ENCODE measurements at regions not wholly inside any gene's neighbourhood (a gene's known extent, or its start where the extent isn't known, plus 50 kb on each side); places are given as distances from the start of the nearest gene placed in this dataset.
"Not testable (repeated sequence)": the region's sequence is repeated elsewhere in the genome, so short reads cannot be mapped to it uniquely, and the experiment has no call there.

DNA sequence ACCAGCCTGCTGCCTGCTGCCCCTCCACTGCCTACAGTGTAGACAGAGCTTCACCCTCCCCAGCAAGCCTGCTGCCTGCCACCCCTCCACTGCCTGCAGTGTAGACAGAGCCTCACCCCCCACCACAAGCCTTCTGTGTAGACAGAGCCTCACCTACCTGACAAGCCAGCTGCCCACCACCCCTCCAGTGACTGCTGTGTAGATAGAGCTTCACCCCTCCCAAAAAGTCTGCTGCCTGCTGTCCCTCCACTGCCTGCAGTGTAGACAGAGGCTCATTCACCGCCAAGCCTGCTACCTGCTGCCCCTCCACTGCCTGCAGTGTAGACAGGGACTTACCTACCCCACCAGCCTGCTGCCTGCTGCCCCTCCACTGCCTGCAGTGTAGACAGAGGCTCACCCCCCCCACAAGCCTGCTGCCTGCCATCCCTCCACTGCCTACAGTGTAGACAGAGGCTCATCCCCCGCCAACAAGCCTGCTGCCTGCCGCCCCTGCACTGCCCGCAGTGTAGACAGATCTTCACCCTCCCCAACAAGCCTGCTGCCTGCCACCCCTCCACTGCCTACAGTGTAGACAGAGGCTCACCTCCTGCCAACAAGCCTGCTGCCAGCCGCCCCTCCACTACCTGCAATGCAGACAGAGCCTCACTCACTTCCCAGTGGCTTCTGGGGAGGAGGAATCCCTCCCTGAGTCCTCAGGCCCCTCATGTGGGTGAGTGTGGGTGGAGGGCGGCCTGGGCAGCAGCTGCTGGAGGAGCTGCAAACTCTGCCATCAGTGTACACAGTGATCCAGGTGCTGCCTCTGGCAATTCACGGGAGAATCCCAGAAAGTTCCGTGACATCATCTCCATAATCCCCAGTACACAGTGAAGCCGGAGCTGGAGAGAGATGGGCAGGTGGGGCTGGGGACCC is 140.9 kb downstream of the DLL1 start:
- no peak for DNase-seq
- H3K36me3 ChIP-seq, result no peaks in the 10 kb centered on the region
- H3K4me3 ChIP-seq, result no peak overlapping the region
- H3K27ac ChIP-seq, result no peak overlapping the region
- intact Hi-C loops (cut with DNase I; ENCODE audit: low total_unique reads), result no loop called here
- TF ChIP-seq POLR2A (IDR thresholded peaks at IDR 0.05), result no peak
- no peaks in the 10 kb centered on the region for H3K9me3 ChIP-seq
- H3K27me3 ChIP-seq, result no peaks in the 10 kb centered on the region
- H3K4me1 ChIP-seq, result peaks cover 0 to 5% of the 10 kb centered on the region in 2 donors

DNA sequence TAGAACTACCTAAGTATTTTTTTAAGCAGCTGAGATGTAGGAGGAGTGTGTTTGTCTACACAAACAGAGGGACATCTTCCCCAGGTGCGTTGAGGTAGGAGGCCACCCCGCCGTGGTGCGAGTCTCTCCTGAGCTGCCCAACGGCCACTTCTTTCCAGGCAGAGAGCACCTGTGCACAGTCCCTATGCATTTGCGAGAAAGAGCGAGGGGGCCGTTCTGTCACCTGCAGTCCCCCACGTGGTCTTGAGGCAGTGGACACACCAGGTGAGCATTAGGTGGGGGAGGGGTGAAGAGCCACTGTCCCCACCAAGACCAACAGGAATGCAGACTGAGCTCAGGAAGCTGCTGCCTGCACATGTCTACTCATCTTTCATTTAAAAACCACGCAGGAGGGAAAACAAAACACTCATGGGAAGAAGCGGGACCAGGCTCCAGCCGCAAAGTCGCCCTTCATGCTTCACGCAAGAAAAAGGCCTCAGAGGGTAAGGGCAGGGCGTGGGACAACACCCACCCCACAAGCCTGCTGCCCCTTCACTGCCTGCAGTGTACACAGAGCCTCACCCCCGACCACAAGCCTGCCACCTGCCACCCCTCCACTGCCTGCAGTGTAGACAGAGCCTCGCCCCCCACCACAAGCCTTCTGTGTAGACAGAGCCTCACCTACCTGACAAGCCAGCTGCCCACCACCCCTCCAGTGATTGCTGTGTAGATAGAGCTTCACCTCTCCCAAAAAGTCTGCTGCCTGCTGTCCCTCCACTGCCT is 142.0 kb downstream of the DLL1 start:
- peaks cover 0 to 5% of the 10 kb centered on the region in 2 donors for H3K4me1 ChIP-seq
- TF ChIP-seq POLR2A (IDR thresholded peaks at IDR 0.05), result no peak
- TF ChIP-seq, protein P1, sequence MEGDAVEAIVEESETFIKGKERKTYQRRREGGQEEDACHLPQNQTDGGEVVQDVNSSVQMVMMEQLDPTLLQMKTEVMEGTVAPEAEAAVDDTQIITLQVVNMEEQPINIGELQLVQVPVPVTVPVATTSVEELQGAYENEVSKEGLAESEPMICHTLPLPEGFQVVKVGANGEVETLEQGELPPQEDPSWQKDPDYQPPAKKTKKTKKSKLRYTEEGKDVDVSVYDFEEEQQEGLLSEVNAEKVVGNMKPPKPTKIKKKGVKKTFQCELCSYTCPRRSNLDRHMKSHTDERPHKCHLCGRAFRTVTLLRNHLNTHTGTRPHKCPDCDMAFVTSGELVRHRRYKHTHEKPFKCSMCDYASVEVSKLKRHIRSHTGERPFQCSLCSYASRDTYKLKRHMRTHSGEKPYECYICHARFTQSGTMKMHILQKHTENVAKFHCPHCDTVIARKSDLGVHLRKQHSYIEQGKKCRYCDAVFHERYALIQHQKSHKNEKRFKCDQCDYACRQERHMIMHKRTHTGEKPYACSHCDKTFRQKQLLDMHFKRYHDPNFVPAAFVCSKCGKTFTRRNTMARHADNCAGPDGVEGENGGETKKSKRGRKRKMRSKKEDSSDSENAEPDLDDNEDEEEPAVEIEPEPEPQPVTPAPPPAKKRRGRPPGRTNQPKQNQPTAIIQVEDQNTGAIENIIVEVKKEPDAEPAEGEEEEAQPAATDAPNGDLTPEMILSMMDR (IDR thresholded peaks at IDR 0.05), result no peak
- no peak for DNase-seq
- no peak overlapping the region for H3K27ac ChIP-seq
- H3K4me3 ChIP-seq, result no peak overlapping the region
- H3K36me3 ChIP-seq, result no peaks in the 10 kb centered on the region
- intact Hi-C loops (cut with DNase I; ENCODE audit: low total_unique reads), result no loop called here
- H3K27me3 ChIP-seq, result no peaks in the 10 kb centered on the region
- H3K9me3 ChIP-seq, result no peaks in the 10 kb centered on the region

DNA sequence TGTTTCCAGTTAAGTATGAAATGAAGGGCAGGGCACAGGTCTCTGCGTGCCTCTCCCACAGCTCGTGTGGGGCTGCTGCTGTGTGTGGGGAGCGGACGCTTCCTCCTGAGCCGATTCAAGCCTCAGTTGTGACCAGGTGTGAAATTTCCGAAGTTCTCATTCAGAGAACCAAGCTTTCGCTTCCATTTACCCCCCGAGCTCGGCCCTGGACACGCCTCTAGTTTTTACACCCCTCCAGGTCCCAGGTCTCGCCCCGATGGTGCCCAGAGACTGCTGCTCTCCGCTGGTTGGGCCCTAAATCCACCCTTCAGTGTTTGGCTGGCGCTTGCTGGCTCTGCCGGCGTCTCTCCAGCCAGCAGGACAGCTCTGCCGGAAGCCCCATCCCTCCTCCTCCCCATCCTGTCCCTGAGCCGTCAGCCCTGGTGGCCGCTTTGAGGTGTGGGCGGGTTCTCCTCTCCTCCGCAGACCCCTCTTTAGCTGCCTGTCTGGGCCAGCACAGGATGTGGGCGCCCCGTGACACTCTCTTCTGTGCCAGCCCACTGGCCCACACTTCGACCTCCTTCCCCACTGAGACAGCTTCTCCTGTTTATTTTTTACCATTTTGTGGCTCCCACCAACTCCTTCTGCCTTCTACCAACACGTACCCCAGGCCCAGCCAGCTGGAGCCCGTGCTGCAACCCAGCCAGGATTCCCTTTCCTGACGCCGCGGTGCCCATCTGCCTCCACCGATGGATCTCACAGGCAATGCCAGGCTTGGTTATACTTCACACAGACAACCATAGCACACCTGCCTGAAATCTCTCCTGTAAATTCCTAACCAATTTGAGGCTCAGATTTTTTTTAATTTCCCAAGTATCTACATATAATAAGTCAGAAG is 142.8 kb downstream of the DLL1 start:
- intact Hi-C loops (cut with DNase I; ENCODE audit: low total_unique reads), result no loop called here
- Histone ChIP-seq H3K27me3 (no peaks in the 10 kb centered on the region), H3K27ac (no peak overlapping the region), H3K4me1 (peaks cover 0 to 5% of the 10 kb centered on the region in 2 donors), H3K4me3 (no peak overlapping the region), H3K36me3 (no peaks in the 10 kb centered on the region), H3K9me3 (no peaks in the 10 kb centered on the region)
- no peak for DNase-seq
- TF ChIP-seq, protein P1 (IDR thresholded peaks at IDR 0.05), result no peak
- no peak for TF ChIP-seq POLR2A (IDR thresholded peaks at IDR 0.05)

DNA sequence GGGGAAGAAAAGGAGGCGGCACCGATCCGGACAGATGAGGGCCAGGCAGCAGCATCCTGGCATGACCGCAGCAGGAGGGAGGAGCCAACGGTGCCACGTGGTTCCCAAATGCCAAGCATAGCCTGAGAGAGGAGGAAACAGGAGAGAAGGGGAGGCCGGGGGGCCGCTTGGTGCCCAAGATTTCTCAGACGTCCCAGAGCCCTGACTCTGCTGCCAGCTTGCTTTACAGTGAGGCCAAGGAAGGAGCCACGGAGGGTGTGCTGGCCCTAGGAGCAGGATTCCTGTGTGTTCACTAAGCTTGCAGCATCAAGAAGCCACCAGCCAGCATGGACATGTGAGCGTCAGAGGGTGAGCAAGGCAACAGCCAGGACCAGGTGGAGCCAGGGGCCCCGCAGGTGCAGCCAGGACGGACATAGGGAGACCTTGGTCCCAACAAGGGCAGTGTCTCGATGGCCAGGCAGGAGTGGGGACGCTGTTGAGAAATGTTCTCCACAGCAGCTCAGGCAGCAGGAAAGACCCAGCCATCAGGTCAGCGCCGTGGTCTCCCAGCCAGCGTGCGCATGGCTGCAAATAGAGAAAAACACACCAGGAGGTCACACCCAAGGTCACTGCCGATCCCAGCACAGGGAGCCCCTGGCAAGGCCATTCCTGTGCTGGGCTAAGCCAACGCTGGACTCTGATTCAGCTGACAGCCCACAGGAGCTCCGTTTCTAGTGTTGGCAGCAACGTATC is 143.7 kb downstream of the DLL1 start:
- H3K36me3 ChIP-seq, result no peaks in the 10 kb centered on the region
- H3K27ac ChIP-seq, result no peak overlapping the region
- TF ChIP-seq, protein P1 (IDR thresholded peaks at IDR 0.05), result no peak
- TF ChIP-seq POLR2A (IDR thresholded peaks at IDR 0.05), result no peak
- DNase-seq, result no peak
- intact Hi-C loops (cut with DNase I; ENCODE audit: low total_unique reads), result no loop called here
- H3K27me3 ChIP-seq, result no peaks in the 10 kb centered on the region
- H3K9me3 ChIP-seq, result no peaks in the 10 kb centered on the region
- peaks cover 0 to 5% of the 10 kb centered on the region in 2 donors for H3K4me1 ChIP-seq
- H3K4me3 ChIP-seq, result no peak overlapping the region

DNA sequence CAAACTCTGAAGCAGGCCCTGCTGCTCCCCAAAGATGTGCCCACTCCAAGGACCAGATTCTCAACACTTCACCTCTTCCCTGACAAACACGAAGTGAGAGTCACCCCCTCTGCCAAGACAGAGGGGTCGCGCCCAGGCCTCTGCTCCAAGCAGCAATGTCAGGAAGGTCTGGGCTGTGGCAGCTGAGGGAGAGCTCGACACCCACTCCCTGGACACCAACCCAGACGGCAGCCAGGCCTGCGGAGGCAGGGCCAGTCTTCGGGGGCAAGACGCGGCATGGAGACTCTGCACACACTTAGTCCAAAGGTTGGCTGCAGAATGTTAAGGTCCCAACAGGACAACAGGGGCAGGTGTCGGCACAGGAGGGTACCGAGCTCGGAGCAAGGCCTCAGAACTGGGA is 144.2 kb downstream of the DLL1 start:
- H3K27ac ChIP-seq, result no peak overlapping the region
- H3K4me3 ChIP-seq, result no peak overlapping the region
- TF ChIP-seq POLR2A (IDR thresholded peaks at IDR 0.05), result no peak
- TF ChIP-seq, protein P1 (IDR thresholded peaks at IDR 0.05), result no peak
- H3K4me1 ChIP-seq, result peaks cover 0 to 5% of the 10 kb centered on the region in 2 donors
- no peaks in the 10 kb centered on the region for H3K36me3 ChIP-seq
- no peak for DNase-seq
- intact Hi-C loops (cut with DNase I; ENCODE audit: low total_unique reads), result no loop called here
- no peaks in the 10 kb centered on the region for H3K9me3 ChIP-seq
- no peaks in the 10 kb centered on the region for H3K27me3 ChIP-seq

DNA sequence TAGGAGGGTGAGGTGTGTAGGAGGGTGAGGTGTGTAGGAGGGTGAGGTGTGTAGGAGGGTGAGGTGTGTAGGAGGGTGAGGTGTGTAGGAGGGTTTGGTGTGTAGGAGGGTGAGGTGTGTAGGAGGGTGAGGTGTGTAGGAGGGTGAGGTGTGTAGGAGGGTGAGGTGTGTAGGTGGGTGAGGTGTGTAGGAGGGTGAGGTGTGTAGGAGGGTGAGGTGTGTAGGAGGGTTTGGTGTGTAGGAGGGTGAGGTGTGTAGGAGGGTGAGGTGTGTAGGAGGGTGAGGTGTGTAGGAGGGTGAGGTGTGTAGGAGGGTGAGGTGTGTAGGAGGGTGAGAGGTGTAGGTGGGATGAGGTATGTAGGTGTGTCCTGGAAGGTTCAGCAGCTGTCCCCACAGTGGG is 144.7 kb downstream of the DLL1 start:
- DNase-seq; H3K4me3 ChIP-seq; H3K9me3 ChIP-seq; H3K27me3 ChIP-seq; intact Hi-C loops (cut with DNase I; ENCODE audit: low total_unique reads); H3K27ac ChIP-seq; H3K36me3 ChIP-seq; H3K4me1 ChIP-seq: not testable (repeated sequence)

DNA sequence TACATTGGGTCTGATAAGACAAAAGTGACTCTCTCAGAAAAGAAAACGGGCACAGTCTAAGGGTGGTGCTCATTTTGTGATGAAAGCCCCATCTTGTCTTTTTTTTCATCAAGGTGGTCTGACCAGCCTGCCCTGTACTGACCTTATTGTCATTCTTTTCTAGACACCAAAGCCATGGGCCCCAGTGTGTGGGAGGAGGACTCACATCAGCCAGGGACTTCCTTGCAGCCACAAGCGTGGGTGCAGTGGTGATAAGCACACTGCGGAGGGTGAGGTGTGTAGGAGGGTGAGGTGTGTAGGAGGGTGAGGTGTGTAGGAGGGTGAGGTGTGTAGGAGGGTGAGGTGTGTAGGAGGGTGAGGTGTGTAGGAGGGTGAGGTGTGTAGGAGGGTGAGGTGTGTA is 145.2 kb downstream of the DLL1 start:
- DNase-seq; H3K9me3 ChIP-seq; H3K27ac ChIP-seq; H3K27me3 ChIP-seq; H3K4me3 ChIP-seq; intact Hi-C loops (cut with DNase I; ENCODE audit: low total_unique reads); H3K4me1 ChIP-seq; H3K36me3 ChIP-seq: not testable (repeated sequence)
